Astrocyte (in vitro differentiated cells and primary cell): ENCODE measurements at regions not wholly inside any gene's neighbourhood (a gene's known extent, or its start where the extent isn't known, plus 50 kb on each side); places are given as distances from the start of the nearest gene placed in this dataset.

ENCODE experiments used
- CTCF ChIP-seq: IDR thresholded peaks from 2 replicates; pipeline ENCODE4 v1.5.1; 2011; ENCODE audit warnings: low read depth, mild to moderate bottlenecking, inconsistent platforms, low read length, moderate library complexity; ENCODE audit not compliant: insufficient read depth
- EZH2 ChIP-seq: IDR thresholded peaks from 2 replicates; pipeline ENCODE4 v1.6.1; 2012; ENCODE audit warnings: mild to moderate bottlenecking, low read length, inconsistent platforms; ENCODE audit not compliant: insufficient read depth

- no peak for TF ChIP-seq EZH2
- TF ChIP-seq CTCF, result no peak
These were observed 249.0 kb downstream of the CYRIA start for GRCh38 chr2:16416651-16417050.
